ENCODE measurements at regions not wholly inside any gene's neighbourhood (a gene's known extent, or its start where the extent isn't known, plus 50 kb on each side); places are given as distances from the start of the nearest gene placed in this dataset.

DNA sequence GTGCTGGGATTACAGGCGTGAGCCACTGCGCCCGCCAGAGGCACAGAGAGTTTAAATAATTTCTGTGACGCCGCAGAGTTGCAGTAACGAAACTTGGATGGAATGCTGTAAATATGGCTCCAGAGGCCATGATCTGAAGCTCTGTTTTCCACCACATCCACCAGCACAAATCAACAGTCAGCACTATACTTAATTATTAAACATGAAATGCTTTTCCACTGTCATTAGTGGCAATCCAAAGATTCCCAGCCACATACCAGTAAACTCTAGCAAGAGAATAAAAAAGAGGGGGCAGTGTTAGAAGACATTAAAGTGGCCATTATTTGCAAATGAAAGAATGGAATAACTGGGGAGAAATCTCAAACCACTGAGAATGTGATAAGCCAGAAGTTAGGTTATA lies 242.5 kb downstream of the DIRAS2 start:
- Histone ChIP-seq H3K4me3 (no peak overlapping the region), H3K9me3 (ENCODE audit: low read depth) (no peaks in the 10 kb centered on the region), H3K27ac (no peak overlapping the region), H3K4me1 (ENCODE audit: low read depth) (peaks cover 4% of the 10 kb centered on the region), H3K36me3 (no peaks in the 10 kb centered on the region), H3K27me3 (no peaks in the 10 kb centered on the region)
- TF ChIP-seq, protein P1, sequence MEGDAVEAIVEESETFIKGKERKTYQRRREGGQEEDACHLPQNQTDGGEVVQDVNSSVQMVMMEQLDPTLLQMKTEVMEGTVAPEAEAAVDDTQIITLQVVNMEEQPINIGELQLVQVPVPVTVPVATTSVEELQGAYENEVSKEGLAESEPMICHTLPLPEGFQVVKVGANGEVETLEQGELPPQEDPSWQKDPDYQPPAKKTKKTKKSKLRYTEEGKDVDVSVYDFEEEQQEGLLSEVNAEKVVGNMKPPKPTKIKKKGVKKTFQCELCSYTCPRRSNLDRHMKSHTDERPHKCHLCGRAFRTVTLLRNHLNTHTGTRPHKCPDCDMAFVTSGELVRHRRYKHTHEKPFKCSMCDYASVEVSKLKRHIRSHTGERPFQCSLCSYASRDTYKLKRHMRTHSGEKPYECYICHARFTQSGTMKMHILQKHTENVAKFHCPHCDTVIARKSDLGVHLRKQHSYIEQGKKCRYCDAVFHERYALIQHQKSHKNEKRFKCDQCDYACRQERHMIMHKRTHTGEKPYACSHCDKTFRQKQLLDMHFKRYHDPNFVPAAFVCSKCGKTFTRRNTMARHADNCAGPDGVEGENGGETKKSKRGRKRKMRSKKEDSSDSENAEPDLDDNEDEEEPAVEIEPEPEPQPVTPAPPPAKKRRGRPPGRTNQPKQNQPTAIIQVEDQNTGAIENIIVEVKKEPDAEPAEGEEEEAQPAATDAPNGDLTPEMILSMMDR (IDR thresholded peaks at IDR 0.05; ENCODE audit: low read depth, low read length) = no peak
- DNase-seq (ENCODE audit: low read depth in 1 of 2, low spot score in 1 of 2) = no peak

DNA sequence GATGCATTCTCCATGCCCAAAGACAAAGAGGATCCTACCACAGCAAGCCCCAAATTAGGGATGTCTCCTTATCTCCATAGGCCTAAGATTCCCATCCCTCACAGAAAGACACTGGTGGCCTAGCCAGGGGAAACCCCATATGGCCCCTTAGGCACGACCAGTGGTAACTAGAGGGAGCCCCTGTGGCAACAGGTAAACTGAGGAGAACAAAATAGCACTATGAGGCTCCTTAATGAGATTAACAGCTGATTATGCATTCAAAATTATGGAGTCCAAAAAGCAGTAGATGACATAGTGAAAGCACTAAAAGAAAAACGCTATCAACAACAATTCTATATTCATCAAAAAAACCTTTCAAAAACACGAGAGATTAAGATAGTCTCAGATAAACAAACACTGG lies 234.0 kb downstream of the DIRAS2 start:
- Histone ChIP-seq H3K4me1 (ENCODE audit: low read depth) (no peaks in the 10 kb centered on the region), H3K27me3 (no peaks in the 10 kb centered on the region), H3K27ac (no peak overlapping the region), H3K4me3 (no peak overlapping the region), H3K9me3 (ENCODE audit: low read depth) (no peaks in the 10 kb centered on the region), H3K36me3 (no peaks in the 10 kb centered on the region)
- DNase-seq (ENCODE audit: low read depth in 1 of 2, low spot score in 1 of 2) = no peak
- TF ChIP-seq, protein P1 (IDR thresholded peaks at IDR 0.05; ENCODE audit: low read depth, low read length) = no peak

DNA sequence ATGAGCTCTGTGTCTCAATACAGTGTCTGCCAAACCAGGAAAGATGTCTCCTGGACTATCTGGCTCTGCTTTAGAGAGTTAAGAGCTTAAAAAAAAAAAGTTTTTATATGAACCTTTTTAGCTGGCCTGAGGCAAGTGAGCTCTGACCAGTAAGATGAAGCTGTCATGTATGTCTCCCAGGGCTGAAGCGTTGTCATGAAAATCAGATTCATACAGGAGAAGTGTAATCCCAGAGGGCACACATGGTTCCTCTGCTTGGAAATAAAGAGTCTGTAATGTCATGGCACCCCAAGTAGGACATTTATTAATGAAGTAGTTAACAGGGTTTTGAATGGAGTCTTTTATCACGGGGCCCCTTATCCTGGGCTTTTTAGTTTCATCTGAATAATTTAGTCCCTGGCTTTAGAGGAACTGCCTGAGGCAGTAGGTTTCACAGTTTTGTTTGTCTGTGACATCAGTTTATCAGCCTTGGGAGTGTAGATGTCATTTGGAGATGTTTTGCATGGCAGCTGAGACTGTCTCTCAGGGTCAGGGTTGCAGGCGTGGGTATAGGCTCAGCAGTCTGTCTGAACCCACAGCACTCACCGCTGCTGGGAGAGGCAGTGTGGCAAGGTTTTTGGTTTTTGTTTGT lies 223.3 kb downstream of the DIRAS2 start:
- Histone ChIP-seq H3K27me3 (no peaks in the 10 kb centered on the region), H3K9me3 (ENCODE audit: low read depth) (no peaks in the 10 kb centered on the region), H3K36me3 (no peaks in the 10 kb centered on the region), H3K4me1 (ENCODE audit: low read depth) (no peaks in the 10 kb centered on the region), H3K4me3 (no peak overlapping the region), H3K27ac (no peak overlapping the region)
- TF ChIP-seq, protein P1 (IDR thresholded peaks at IDR 0.05; ENCODE audit: low read depth, low read length) = no peak
- no peak for DNase-seq (ENCODE audit: low read depth in 1 of 2, low spot score in 1 of 2)

DNA sequence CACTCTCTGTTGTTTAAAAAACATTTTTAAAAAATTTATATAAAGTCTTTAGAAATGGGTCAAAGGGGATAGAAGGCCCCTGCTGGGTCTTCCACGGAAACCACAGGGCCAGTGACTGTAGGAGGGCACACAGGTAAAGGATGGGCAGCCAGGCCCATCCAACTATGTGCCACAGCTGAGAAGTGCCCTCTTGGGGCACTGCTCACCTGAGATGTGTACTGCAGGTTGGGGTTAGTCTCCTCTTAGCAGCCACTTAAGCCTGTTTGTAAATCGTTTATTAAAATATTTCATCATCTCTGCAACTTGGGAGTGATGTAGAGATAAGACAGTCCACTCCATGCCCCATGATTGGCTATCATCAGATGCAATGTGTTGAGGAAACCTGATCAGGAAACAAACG lies 222.4 kb downstream of the DIRAS2 start:
- Histone ChIP-seq H3K4me1 (ENCODE audit: low read depth) (no peaks in the 10 kb centered on the region), H3K9me3 (ENCODE audit: low read depth) (no peaks in the 10 kb centered on the region), H3K27me3 (no peaks in the 10 kb centered on the region), H3K4me3 (no peak overlapping the region), H3K36me3 (no peaks in the 10 kb centered on the region), H3K27ac (no peak overlapping the region)
- no peak for DNase-seq (ENCODE audit: low read depth in 1 of 2, low spot score in 1 of 2)
- TF ChIP-seq, protein P1 (IDR thresholded peaks at IDR 0.05; ENCODE audit: low read depth, low read length) = no peak

DNA sequence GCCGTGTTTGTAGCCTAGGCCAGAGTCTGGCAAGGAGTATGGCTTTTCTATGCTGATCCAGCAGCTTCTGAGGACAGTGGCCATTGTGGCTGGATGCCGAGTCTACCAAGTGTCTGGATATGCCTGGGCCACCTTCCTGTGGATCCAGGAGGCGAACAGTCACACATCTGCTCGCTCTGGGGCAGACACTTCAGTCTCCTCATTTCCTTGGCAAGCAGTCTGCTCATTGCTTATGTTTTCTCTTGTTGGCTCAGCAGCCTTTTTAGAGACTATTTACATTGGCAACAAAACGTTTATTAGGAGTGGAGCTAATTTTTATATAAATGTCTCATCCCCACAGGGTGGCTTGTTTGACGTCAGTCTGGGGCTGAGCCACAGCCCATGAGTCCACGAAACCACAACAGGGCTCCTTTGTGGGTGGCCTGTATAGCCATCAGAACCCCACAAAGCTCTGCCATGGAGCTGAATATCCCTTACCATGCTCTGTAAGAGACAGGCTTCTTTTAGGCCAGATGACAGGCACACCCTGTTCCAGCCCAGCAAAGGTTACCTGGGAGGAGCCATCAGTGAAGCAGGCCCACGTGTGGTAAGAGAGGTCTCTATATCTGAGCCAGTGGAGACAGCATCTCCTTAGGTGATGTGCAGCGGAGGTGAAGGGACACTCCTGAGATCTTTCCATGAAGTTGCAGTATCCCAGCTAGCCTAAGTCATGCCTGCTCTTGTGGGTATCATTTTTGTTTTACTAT lies 221.7 kb downstream of the DIRAS2 start:
- H3K9me3 ChIP-seq (ENCODE audit: low read depth) = no peaks in the 10 kb centered on the region
- H3K27ac ChIP-seq = no peak overlapping the region
- H3K4me1 ChIP-seq (ENCODE audit: low read depth) = no peaks in the 10 kb centered on the region
- TF ChIP-seq, protein P1 (IDR thresholded peaks at IDR 0.05; ENCODE audit: low read depth, low read length) = no peak
- DNase-seq (ENCODE audit: low read depth in 1 of 2, low spot score in 1 of 2) = no peak
- no peak overlapping the region for H3K4me3 ChIP-seq
- no peaks in the 10 kb centered on the region for H3K36me3 ChIP-seq
- H3K27me3 ChIP-seq = no peaks in the 10 kb centered on the region

Data from cardiac muscle cell (in vitro differentiated cells and primary cell).